IPS DF 19.7 (cell line): ENCODE measurements at regions not wholly inside any gene's neighbourhood (a gene's known extent, or its start where the extent isn't known, plus 50 kb on each side); places are given as distances from the start of the nearest gene placed in this dataset.
"Not testable (repeated sequence)": the region's sequence is repeated elsewhere in the genome, so short reads cannot be mapped to it uniquely, and the experiment has no call there.

Experiments
- DNase-seq: peaks from one replicate; pipeline ENCODE4 v3.0.0-alpha.2; 2013; ENCODE audit warnings: low read depth, low spot score

DNA sequence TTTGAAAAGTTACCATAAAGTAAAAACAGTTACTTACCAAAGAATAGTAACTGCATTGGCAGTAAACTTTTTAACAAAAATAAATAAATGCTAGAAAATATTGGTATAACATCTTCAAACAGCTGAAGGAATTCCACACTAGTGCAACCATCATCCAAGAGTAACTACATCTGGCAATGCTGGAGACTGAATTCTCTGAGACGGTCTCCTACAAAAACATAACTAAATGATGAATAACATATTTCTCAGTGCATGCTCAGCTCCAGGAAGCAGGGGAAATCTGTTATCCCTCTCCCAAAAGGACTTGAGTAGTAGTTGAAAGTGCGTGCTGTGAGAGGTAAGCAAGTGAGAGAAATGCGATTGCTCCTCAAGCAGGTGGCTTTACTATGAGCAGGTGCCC, 526.8 kb upstream of the CCDC54 start:
- DNase-seq, result no peak

DNA sequence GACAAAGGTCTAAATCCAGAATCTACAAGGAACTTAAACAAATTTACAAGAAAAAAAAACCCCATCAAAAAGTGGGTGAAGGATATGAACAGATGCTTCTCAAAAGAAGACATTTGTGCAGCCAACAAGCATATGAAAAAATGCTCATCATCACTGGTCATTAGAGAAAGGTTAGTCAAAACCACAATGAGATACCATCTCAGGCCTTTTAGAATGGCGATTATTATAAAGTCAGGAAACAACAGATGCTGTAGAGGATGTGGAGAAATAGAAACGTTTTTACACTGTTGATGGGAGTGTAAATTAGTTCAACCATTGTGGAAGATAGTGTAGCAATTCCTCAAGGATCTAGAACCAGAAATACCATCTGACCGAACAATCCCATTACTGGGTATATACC, 518.9 kb upstream of the CCDC54 start:
- DNase-seq, result not testable (repeated sequence)

DNA sequence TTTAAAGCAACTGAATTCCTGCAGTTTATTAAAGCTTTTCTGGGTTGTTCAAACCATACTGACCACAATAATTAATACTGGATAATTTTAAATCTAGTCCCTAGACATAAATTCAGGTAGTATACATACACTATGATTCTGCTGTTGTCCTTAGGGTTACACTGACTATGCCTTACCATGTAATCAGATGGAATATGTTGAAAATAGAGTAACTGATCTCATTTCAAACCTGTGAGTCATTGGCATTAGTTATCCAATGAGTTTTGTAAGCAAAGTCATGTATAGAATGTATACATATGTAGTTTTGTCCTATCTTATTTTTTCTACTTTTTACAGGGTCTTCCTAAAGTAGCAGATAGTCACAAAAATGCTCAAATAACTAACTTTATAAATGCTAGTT, 517.1 kb upstream of the CCDC54 start:
- no peak for DNase-seq

DNA sequence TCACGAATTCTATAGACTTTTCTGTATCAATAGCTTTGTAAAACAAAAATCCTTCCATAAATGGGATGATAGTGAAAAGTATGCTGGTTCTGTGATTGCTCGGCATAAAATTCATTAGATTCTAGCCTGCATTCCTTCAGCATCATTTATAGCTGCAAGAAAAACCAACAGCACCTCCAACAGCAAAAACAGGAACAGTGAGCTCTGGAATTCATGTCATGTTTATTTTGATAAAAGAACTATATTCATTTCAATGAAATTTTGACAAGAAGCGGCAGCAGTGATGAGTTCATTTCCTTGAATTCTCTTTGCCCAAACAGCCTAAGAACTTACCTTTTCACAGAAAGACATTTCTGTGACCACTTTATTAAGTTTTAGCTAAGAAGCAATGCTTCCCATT, 515.2 kb upstream of the CCDC54 start:
- DNase-seq, result no peak

DNA sequence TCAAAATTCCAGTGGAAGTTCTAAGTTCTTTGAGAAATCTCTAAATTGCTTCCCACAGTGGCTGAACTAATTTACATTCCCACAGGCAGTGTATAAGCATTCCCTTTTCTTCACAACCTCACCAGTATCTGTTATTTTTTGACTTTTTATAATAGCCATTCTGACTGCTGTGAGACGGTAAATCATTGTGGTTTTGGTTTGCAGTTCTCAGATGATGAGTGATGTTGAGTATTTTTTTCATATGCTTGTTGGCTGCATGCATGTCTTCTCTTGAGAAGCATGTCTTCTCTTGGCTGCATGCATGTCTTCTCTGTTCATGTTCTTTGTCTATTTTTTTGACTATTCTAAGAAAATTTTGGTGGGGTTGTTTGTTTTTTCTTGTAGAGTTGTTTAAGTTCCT, 499.6 kb upstream of the CCDC54 start:
- DNase-seq, result no peak

DNA sequence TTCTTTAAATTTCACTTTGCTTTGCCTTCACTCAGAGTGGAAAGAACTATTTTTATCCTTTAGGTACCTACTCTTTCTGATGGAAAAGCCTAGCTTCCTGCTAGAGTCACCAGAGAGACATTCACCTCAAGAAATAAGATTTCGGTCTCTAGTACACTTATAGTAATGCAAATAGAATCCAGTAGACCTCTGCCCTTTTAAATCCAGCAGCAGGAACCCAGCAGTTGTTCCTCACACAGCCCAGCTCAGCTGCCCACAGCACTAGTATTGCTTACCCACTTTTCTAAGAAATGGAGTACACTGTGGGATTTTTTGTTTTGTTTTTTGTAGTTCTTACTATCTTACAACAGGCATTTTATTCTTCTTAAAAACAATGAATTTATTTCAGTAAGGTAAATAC, 497.0 kb upstream of the CCDC54 start:
- peak; percentile 5 for DNase-seq

DNA sequence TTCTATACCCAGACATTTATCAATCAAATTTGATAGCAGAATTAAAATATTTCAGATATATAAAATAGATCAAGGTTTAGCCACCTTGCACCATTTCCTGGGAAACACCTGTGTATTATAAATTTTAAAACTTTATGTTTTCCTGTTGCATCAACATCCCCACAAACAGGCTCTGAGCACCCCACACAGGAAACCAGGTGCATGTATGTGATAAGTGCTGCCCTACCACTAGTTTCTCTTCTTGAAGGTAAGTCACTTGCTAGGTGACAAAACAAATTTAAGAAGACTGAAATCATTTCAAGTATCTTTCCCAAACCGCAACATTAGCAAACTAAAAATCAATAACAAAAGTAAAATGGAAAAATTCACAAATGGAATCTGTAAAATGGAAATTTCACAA, 496.1 kb upstream of the CCDC54 start:
- no peak for DNase-seq

DNA sequence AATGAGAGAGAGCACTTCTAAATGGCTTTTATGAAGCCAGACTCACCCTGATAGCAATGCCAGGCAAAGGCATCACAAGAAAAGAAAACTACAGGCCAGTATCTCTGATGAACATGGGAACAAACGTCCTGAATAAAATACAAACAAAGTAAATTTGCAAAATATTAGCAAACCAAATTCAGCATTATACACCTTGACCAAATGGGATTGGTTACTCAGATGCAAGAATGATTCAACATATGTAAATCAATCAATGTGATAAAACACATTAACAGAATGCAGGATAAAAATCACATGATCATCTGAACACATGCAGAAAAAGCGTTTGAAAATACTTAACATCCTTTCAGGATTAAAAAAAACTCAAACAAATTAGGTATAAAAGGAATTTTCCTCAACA, 494.9 kb upstream of the CCDC54 start:
- DNase-seq, result no peak

DNA sequence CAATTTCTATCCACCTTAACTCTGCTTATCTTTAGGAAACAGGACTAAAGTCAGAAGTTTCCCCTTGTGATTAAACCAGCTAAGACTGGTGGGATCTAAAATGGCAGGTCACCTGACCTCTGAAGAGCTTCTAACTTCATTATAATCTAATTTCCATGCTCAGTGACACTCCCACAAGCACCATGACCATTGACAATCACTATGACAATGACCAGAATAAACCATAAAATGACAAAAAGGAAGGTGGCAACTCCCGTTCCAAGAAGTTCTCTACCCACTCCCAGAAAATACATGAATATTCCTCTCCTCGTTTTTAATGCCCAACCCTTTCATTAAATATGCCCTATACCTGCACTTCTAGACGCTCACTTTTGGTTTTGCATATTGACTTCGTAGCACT, 471.2 kb upstream of the CCDC54 start:
- DNase-seq, result no peak

DNA sequence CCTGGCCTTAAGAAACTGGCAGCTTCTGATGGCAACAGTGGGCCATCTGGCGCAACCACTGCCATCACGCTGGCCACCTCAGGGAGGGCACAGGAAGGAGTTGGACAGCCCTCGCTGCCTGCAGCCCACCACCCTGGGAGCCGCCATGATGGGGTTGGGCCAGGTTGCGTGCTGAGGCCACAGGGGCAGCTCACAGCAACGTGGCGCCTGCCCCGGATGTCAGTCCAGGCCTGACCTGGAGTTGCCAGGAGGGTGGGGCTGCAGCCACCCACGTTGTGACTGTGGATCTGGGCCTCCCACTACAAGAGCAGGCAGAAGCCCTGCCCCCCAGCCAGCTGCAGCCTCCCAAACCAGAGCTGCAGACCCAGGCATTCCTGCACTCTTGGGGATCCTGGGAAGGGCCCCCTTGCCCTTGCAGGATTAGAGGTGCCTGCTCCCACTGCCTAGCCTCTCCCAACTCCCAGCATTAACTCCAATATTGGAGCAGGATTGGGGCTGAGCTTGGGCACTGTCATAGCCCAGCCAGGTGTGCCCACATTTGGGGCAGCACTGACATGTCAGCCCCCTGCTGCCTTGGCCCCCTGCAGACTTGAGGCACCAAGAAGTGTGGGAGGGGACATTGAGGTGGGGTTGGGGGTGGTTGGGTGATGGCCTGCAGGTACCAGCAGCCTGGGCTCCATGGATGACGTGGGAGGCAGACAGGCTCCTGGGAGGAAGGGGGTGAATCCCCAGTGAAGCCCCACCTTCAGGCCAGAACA, 468.9 kb upstream of the CCDC54 start:
- no peak for DNase-seq

DNA sequence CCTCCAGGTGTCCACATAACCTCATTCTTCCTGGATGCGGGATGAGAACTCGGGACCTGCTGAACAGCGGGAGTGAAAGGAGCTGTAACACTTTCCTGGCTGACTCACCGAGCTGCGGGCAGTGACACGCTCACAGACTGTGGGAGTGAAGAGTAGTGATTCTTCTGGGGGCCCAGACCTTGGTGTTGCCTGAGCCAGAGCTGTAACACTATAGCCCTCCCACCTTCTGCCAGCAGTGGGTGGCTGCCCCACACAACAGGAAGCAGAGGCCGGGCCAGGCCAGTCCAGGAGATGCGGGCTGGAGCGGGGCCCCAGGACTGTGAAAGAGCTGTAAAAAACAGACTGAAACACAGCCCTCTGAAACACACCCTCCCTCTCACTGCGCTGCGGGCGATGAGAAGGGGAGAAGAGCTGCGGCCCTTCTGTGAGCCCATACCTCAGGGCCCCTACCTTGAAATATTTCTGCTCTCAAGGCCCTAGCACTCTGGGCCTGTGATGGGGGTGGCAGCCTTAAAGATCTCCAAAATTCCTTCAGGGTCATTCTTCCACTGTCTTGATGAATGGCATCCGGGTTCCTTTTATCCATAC, 464.0 kb upstream of the CCDC54 start:
- peak; percentile 86 for DNase-seq

DNA sequence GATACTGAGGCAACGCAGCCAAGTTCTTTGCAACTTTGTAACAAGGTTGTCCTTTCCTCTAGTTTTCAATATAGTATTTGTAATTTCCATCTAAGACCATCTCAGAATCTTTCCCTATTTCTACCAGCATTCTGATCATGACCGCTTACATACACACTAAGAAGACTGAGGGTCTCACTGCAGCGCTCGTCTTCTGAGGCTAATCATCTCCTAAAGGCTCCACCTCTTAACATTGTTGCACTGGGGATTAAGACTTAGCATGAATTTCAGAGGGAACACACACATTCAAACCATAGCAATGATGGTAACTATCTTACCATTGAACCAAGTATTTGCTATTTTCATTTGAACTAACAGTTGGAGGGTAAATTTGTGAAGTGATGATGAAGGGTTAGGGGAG, 463.3 kb upstream of the CCDC54 start:
- no peak for DNase-seq

DNA sequence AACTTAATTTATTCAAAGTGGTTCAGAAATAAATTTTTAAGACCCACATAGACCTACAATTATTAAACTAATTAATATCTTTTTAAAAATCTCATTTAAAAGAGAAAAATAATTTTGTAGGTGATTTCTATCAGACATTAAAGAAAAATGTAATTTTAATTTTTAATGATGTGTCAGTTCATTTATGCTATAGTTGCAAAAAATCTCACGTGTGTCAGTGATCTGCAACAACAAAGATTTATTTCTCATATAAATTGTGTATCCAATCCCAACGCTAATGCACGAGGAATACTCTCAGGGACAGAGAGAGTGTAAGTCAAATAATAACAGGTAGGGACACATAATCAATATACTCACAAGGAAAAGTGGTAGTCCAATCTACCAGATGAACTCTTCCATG, 456.6 kb upstream of the CCDC54 start:
- no peak for DNase-seq

DNA sequence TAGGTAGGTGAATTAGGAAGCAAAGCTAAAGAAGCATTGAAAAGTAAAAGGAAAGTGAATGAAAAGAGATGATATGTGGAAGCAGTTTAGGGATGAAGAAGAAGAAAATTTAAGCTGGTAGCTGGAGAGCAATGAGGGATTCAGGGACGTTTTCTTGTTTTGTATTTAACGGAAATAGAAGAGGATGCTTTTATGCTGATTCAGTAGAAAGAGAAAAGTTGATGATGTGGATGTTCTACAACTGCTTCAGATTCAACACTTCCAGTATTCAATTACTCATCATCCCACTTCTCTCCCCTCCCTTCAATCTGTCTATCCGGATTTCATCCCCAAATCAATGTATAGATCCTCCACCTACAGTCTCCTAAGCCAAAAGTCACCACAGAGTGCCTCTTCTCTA, 448.2 kb upstream of the CCDC54 start:
- no peak for DNase-seq

DNA sequence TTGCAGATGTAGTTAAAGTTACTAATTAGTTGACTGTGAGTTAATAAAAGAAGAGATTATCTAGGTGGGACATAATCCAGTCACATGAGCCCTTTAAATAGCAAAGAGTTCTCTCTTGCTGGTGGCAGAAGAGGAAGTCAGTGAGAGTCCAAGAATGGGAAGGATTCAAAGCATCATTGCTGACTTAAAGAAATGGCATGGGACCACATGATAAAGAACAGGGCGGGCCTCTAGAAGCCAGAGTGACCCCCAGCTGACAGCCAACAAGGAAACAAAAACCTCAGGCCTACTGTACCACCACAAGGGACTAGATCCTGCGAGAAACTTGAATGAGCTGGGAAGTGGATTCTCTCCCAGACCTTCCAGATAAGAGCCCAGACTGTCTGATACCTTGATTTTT, 447.2 kb upstream of the CCDC54 start:
- DNase-seq, result no peak

DNA sequence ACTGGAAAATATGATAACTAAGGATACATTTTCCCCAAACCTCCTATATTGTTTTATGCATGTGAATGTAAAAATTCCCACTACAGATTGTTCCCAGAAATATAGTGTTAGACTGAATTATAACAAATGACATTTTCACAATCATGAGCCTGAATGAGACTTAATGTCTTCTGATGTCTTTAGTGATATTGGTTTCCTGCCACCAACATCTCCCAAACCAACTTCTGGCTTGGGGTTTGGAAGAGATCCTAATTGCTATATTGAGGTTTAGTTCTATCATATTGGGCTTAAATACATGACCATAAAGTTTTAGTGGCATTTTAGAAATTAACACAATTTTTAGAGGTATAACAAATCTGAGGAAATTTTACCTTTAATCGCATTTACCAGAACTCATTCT, 445.3 kb upstream of the CCDC54 start:
- DNase-seq, result no peak

DNA sequence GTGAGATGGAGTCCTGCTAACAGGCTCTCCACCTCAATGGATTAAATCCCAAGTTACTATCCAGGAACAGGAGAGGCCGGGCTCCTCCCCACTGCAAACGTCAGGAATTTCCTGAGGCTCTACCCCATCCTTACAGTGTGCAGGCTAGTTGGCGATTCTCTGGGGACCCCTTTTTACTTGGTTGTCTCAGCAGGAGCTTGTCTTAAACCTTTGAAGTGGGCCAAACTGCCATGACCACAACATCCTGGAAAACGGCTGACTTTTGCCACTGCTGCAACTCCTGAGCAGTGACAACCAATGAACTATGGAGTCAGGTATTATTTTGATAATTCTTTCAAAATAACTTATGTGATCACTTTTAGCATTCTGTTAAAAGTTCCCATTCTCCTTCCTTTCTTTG, 440.9 kb upstream of the CCDC54 start:
- DNase-seq, result no peak

DNA sequence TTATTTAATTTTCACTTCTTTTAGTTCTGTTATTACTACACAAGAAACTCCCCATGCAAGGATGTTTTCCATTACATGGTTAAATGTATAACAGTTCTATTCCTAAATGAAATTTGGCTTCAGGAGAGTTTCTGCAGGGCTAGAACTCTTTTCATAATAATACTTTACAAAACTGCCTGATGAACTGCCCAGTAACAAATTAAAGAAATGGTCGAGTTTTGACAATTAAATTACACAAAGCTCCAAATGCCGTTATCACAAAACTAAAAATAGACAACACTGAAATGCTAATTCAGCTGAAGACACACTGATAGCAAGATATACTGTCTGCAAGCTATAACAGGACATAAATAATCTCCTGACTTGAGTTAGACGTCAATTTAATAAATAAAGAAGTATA, 435.2 kb upstream of the CCDC54 start:
- DNase-seq, result no peak

DNA sequence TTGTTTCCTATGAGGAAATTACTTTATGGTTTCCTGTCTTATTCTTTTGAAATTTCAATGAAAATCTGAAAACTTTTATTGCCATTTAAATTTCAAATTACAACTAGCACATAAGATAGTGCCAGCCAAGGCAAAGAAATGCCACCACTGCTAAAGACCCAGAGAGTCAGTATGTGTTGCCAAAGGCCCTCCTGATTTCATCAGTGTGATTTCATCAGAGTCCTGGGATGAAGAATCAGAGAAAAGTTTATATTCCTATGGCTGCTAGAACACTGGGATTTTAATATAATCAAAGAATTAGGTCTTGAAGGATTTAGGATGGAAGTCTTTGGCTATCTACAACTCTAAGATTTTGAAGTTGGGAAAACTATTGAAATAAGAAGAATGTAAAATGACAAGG, 434.2 kb upstream of the CCDC54 start:
- DNase-seq, result no peak

DNA sequence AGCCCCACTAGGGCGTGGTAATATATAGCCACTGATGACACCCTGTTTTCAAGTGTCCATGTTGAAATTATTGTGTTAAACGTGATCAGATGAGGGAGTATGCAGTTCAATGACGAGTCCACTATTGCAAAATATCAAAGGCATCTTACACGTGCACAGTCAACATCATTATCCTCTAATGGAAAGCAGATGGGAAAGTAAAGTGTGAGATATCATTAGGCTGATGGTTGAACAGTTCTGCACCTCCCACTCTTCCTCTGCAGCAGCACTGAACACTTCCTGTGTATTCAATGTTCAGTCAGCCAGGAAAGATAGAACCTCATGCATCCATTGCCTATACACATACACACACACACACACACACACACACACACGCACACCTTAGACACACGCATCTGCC, 431.8 kb upstream of the CCDC54 start:
- no peak for DNase-seq

DNA sequence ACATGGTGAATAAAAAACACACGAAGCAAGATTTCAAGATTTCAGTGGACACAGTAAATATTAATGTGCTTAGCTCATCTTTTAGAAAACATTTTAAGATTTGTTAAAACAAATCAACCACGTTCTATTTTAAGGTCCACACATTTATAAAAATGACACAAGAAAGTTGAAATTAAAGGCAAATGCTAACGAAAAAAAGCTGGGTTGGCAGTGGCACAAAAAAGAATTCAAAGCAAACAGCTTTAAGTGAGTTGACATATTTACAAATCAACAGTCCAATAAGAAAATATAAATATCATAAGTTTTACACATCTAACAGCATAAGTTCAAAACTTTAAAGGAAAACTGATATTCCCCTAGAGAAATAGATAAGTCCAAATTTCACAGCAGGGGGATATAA, 430.4 kb upstream of the CCDC54 start:
- no peak for DNase-seq

DNA sequence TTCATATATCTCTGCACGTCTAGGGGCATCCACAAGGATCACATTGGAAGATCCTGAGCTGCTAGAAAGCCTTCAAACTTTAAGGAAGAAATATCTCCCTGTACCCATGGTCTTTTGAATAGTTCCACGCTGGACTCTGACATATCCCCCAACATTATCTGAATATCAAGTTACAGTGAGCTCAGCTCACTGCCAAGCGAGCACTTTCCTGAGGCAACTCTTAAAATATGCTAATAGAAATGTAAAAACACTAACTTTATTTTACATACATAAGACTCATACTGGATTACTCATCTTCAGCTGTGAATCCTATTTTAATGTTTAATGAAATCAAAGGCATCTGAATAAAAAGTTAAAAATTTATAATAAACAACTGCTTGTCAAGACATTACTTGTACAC, 420.2 kb upstream of the CCDC54 start:
- no peak for DNase-seq

DNA sequence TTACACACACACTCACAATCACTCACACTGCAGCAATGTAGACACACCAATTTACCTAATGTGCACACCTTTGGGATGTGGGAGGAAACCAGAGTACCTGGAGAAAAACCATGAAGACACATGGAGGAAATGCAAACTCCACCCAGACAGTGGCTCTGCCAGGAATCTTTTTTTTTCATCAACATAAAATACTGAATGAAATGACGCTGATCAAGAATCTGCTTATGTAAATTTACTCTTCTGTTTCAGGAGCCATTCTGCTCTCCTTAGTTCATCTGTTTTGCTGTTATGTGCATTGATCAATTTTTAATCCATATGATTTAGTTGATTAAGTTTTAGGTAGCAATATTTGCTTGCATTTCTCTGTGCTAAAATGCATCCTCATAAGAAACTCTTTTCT, 414.2 kb upstream of the CCDC54 start:
- no peak for DNase-seq

DNA sequence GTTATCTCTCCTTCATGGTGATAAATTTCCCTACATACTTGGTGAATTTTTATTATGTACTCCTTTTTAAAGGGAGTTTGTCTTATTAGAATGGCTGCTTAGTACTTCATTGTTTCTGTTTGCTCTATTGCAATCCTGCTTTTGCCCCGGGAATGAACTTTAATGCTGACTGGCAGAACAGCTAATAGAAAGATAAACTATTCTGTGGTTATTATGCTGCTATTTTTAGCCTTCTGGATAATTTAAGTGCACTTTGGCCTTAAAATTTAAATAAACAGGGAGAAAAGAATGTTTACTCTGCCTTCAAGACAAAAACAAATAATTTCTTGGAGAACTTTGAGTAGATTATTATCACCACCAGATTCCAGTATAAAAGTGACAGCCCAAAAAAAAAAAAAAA, 413.8 kb upstream of the CCDC54 start:
- no peak for DNase-seq
